Kidney (tissue), 13 donors: ENCODE measurements at regions not wholly inside any gene's neighbourhood (a gene's known extent, or its start where the extent isn't known, plus 50 kb on each side); places are given as distances from the start of the nearest gene placed in this dataset.

Experiments used
- DNase-seq, 5 donors: peaks; one replicate each; pipeline ENCODE4 v3.0.0-alpha.2; 2013 to 2020
- FAIRE-seq: peaks from 2 replicates; lab custom pipeline; 2012; peaks lifted over from hg19 to GRCh38; lab: Jason Lieb, UNC
- H3K27ac ChIP-seq, 2 donors: one replicate each; pipeline ENCODE4 v1.7.0; 2013; ENCODE audit warnings: low read depth in 2 of 2, low read length in 2 of 2, inconsistent platforms in 1 of 2
- H3K27me3 ChIP-seq: one replicate; pipeline ENCODE4 v1.7.1; 2013; ENCODE audit warnings: low read length, inconsistent platforms; ENCODE audit not compliant: control insufficient read depth, insufficient read depth
- H3K36me3 ChIP-seq, 3 donors: one replicate each; pipeline versions ENCODE4 v1.7.0 to v1.7.1; 2013; ENCODE audit warnings: low read length in 3 of 3, control low read depth in 1 of 3, inconsistent platforms in 1 of 3; ENCODE audit not compliant: insufficient read depth in 3 of 3, control insufficient read depth in 2 of 3
- H3K4me1 ChIP-seq, 3 donors: one replicate each; pipeline versions ENCODE4 v1.7.0 to v1.7.1; 2013; ENCODE audit warnings: low read length in 3 of 3, inconsistent platforms in 1 of 3, low read depth in 1 of 3; ENCODE audit not compliant: control insufficient read depth in 2 of 3, insufficient read depth in 2 of 3
- H3K4me3 ChIP-seq, 3 donors: one replicate each; pipeline versions ENCODE4 v1.7.0 to v1.8.1; 2013; ENCODE audit warnings: low read length in 3 of 3, control low read depth in 1 of 3, inconsistent platforms in 1 of 3
- H3K9ac ChIP-seq, 3 donors: one replicate each; pipeline versions ENCODE4 v1.7.0 to v1.7.1; 2013; ENCODE audit warnings: low read length in 3 of 3, control low read depth in 1 of 3, inconsistent platforms in 1 of 3
- H3K9me3 ChIP-seq, 3 donors: one replicate each; pipeline versions ENCODE4 v1.7.0 to v1.7.1; 2013; ENCODE audit warnings: low read length in 3 of 3, control low read depth in 1 of 3, inconsistent platforms in 1 of 3; ENCODE audit not compliant: control insufficient read depth in 2 of 3, insufficient read depth in 1 of 3
- CTCF ChIP-seq: IDR thresholded peaks from 3 replicates; pipeline ENCODE4 v1.5.1; 2012; ENCODE audit warnings: mild to moderate bottlenecking, moderate library complexity, borderline replicate concordance; ENCODE audit not compliant: insufficient read depth; ENCODE audit errors: extremely low read depth
- intact Hi-C: fragments of 100-400 bp; cut with DNase I; formaldehyde crosslinking; loops from one replicate; pipeline ENCODE4 v1.11.1; 2022
- donor health status: control.
- donor health status: control.
- donor health status: control.
- donor health status: control.
- donor health status: control.
- donor health status: DM: yes; HTN: yes; CAD: no.
- donor health status: Normal renal cell carcinoma (clear cell type).

GRCh38 chr3:161156936-161157335 is 51.8 kb upstream of the B3GALNT1 start:
- no peak for TF ChIP-seq CTCF
- Histone ChIP-seq H3K4me1 (no peaks in the 10 kb centered on the region), H3K27me3 (no peaks in the 10 kb centered on the region), H3K9ac (no peak overlapping the region), H3K9me3 (no peaks in the 10 kb centered on the region), H3K27ac (no peak overlapping the region), H3K4me3 (no peak overlapping the region), H3K36me3 (no peaks in the 10 kb centered on the region)
- intact Hi-C loops: no loop called here
- DNase-seq (no peak), FAIRE-seq (no peak)

DNA sequence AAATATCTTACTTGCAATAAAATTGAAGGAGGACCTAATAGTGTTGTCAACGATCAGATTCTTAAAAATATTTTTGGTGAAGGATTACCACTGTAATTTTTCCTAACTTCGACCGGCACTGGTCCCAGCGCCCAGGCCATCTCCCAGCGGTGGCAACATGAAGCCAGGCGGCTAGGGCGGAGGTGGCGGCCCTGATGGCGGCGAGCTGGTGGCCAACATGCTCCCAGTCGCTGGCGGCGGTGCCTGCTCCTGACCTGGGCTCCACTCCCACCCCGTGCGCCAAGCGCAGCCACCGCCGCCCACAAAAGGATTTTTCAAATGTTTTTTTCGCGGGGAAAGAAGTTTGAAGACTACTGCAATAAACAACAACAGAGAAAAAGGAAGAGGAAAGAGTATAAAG is 56.5 kb upstream of the B3GALNT1 start:
- Histone ChIP-seq H3K27ac (no peak overlapping the region), H3K9ac (no peak overlapping the region), H3K9me3 (peaks cover 0 to 5% (median 0%) of the 10 kb centered on the region in 3 donors), H3K27me3 (no peaks in the 10 kb centered on the region), H3K4me3 (no peak overlapping the region), H3K4me1 (no peaks in the 10 kb centered on the region), H3K36me3 (no peaks in the 10 kb centered on the region)
- DNase-seq (no peak), FAIRE-seq (no peak)
- intact Hi-C loops: no loop called here
- TF ChIP-seq CTCF: no peak

DNA sequence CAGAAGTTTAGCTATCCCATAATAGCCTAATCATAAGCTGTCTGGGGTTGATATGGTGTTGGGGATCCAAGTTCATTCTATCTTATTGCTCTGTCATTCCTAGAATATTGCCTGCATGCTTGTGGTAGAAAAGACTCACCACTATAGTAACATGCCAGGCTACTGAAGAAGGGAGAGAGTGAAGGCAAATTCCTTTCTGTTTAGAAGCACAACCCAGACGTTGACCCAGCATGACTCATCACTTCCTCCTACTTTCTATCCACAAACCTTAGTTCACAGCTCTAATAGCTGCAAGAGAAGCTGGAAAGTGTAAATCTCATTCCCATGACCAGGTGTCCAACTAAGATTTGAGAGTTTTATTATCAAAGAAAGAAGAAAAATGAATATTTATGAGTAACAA is 57.8 kb upstream of the NMD3 start:
- H3K27me3 ChIP-seq: no peaks in the 10 kb centered on the region
- no peak for TF ChIP-seq CTCF
- H3K27ac ChIP-seq: no peak overlapping the region
- H3K9me3 ChIP-seq: peaks cover 0 to 5% (median 0%) of the 10 kb centered on the region in 3 donors
- DNase-seq: no peak
- H3K4me3 ChIP-seq: no peak overlapping the region
- intact Hi-C loops: no loop called here
- FAIRE-seq: no peak
- H3K36me3 ChIP-seq: no peaks in the 10 kb centered on the region
- no peak overlapping the region for H3K9ac ChIP-seq
- H3K4me1 ChIP-seq: no peaks in the 10 kb centered on the region

DNA sequence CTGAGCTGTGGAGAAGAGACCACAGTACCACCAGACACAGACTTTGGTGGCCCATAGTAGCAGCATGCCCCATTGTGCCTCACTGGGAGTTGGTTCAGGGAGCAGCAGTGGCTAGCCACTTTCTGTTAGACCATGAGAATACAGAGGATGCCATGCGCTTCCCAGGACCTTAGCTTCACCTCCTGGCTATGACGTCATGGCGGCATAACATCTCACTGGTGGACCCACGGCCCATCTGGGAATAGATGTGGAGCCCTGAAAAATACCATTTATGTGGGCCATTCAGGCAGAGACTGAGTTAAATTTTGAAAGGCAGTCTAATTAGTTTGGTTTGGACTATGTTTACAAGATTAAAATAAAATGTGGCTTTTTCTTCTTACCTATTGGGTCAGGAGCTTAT is 55.1 kb upstream of the NMD3 start:
- no peaks in the 10 kb centered on the region for H3K4me1 ChIP-seq
- peaks cover 0 to 5% (median 0%) of the 10 kb centered on the region in 3 donors for H3K9me3 ChIP-seq
- no peaks in the 10 kb centered on the region for H3K27me3 ChIP-seq
- FAIRE-seq: no peak
- DNase-seq: no peak
- no peak overlapping the region for H3K4me3 ChIP-seq
- intact Hi-C loops: no loop called here
- H3K9ac ChIP-seq: no peak overlapping the region
- TF ChIP-seq CTCF: no peak
- no peak overlapping the region for H3K27ac ChIP-seq
- H3K36me3 ChIP-seq: no peaks in the 10 kb centered on the region
